HG03342 (cell line): ENCODE measurements at regions not wholly inside any gene's neighbourhood (a gene's known extent, or its start where the extent isn't known, plus 50 kb on each side); places are given as distances from the start of the nearest gene placed in this dataset.
"Not testable (repeated sequence)": the region's sequence is repeated elsewhere in the genome, so short reads cannot be mapped to it uniquely, and the experiment has no call there.

ENCODE experiments used
- ATAC-seq: cut with Tn5 transposase; IDR thresholded peaks from one replicate; pipeline ENCODE4 v1.9.1; 2021; ENCODE audit warnings: mild to moderate bottlenecking, moderate library complexity; ENCODE audit not compliant: unreplicated experiment

DNA sequence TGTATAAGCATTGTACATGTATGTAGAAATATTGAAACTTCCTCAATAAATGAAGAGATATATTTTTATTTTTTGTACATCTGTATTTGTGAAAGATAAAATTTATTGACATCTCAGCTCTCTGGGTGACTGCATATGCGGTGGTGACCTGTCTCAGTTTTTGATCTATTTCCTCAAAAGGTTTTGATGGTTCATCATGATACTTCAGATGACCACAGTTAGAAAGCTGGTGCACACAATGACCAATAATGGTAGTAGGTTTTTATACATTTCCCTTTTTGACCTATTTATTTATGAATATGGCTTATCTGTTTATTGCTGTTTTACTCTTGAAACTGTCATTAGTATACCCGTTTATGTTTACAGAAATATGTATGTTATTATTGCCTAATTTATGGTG, 549.6 kb upstream of the CHD1 start:
- ATAC-seq = not testable (repeated sequence)

- not testable (repeated sequence) for ATAC-seq
Observed at GRCh38 chr5:99473328-99473727, 544.5 kb upstream of the CHD1 start.

GRCh38 chr5:99471726-99472125, 542.9 kb upstream of the CHD1 start:
- ATAC-seq = not testable (repeated sequence)

DNA sequence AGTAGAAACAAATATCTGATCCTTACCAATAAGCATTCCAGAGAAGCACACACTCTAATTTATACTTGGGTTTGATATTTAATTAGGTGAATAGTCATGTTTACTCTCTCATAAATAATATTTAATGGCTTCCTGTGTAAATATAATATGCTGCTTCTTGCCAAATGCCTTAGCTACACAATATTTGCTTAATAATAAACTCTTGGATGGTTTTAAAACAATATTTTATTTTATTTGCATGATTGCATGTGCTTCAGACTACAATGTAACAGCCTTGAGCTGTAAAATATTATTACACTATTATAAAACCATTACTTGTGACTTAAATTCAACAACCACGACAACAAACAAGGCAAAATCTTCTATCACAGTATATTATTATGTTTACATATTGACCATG, 542.4 kb upstream of the CHD1 start:
- ATAC-seq = not testable (repeated sequence)

- ATAC-seq = not testable (repeated sequence)
Observed at GRCh38 chr5:99470636-99471035, 541.8 kb upstream of the CHD1 start.

DNA sequence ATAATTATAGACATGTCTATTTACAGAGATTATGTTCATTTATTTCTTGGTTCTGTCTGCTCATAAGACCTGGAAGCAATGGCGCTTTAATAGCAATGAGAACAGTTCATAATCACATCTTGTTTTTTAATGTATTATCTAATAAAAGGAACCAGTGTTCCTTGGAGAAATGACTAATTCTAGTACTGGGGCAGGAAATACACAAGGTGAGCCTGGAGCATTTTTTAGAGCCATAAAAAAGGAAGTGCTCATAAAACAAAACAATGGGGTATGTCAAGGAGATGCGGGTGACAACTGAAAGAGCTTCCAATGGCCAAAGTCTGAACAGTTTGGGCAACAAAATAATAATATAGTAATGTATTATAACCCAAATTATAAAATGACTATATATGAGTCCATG, 531.9 kb upstream of the CHD1 start:
- ATAC-seq = no peak

DNA sequence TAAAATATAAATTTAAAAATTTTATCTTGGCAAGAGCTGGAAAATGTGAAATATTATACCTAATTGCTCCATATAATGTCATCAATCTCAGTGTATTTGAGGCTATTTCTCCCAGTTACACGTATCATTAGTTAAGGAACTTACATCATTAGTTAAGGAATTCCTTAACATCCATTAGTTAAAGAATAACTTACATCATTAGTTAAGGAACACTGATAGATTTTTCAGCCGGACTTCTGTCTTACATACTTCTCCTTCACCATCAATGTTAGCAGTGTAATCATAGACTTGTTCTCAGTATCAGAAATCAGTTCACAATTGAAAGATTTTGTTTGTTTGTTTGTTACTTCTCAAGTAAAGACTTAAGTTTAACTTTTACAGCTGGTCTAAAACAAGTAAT, 524.4 kb upstream of the CHD1 start:
- no peak for ATAC-seq

- no peak for ATAC-seq
Observed at GRCh38 chr5:99449786-99450185, 521.0 kb upstream of the CHD1 start.

GRCh38 chr5:99445805-99446204, 517.0 kb upstream of the CHD1 start:
- ATAC-seq = no peak

DNA sequence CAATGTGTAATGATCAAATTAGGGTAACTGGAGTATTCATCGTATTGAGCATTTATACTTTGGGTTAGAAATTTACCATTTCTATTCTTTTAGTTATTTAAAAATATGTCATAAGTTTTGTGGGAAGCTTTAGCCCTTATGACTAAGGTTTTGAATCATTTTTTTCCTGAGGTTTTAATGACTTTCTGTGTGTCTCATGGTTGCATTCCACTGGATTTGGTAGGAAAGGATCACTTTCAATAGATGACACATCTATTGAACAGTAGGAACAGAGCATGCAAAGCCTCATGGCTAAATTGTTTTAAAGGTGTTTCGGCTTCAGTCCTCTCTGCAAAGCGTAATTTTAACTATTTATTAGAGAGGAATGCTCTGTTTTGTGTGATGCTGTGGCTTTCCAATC, 512.4 kb upstream of the CHD1 start:
- ATAC-seq = no peak

DNA sequence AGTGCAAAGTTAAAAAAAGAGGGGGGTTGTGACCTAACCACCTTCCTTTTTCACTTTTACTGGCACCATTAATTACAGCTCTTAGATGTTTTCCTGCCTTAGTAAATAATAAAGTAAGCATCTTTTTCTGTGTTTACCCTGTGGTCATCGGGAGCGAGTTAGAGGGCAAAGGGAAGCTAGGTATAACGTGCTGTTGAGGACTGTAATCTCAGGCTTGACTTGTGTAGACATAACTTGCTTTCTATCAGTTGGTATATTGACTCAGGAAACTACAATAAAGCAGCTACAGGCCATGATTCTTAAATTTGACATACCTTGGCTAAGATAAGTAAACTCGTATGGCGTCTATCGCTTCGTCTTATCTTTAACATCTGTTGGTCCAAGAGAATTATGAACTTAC, 509.8 kb upstream of the CHD1 start:
- no peak for ATAC-seq

DNA sequence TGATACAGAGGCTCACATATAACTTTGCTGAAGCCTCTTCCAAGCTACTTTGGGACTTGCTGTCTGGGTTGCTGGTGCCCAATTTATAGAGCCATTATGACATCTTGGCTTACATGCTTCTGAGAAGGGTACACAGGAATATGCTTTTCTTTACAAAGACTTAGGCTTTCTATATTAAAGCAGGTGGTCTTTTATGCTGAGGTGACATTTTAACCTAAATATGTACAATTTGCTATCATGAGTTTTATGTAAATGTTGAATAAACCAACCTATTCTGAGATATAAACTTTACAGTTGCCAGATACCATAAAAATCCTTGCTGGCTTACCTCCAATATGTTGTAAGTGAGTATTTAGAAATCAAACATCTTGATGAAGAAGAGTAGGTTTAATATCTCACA, 509.2 kb upstream of the CHD1 start:
- no peak for ATAC-seq

- ATAC-seq = not testable (repeated sequence)
Observed at GRCh38 chr5:99423396-99423795, 494.6 kb upstream of the CHD1 start.

DNA sequence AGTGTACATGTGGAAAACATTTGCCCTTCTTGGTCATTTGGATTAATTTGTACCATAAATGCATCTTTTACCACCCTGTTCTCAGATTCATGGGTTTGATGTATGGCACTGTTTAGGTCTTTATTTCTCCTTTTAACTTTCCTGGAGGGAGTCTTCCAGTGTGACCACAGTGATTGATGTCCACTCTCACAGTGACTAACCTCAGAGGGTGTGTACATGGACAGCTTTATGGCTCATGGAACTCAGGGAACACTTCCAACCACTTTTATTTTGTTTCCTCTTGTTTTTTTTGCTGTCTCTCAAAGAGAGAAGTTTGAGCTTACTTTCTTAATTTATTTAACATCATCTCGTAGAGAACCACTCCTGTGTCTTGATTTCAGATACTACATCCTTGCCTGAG, 489.8 kb upstream of the CHD1 start:
- not testable (repeated sequence) for ATAC-seq

- ATAC-seq = not testable (repeated sequence)
Observed at GRCh38 chr5:99410386-99410785, 481.6 kb upstream of the CHD1 start.

DNA sequence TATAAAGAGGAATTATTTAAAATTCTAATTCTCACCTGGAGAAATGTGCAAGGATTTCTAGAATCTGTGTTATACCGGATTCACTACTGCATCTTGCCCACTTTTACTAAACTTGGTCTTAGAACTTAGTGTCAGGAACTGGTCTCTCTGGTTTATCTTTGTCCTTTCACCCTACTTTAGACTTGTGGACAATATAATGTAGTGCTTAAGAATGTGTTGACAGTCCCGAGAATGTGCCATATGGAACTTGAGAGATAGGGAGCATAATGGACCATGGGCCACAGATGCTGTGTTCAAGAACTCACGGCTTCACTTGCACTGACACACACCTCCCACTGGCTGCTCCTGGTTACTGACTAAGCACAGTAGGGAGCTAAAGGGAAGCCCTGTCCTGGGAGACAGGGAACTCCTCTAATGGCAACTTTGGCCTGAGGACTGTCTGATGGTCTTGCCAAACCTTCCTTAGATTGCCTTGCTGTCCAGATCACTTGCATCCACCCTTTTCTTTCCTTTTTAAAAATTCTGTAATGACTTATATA, 476.0 kb upstream of the CHD1 start:
- not testable (repeated sequence) for ATAC-seq

DNA sequence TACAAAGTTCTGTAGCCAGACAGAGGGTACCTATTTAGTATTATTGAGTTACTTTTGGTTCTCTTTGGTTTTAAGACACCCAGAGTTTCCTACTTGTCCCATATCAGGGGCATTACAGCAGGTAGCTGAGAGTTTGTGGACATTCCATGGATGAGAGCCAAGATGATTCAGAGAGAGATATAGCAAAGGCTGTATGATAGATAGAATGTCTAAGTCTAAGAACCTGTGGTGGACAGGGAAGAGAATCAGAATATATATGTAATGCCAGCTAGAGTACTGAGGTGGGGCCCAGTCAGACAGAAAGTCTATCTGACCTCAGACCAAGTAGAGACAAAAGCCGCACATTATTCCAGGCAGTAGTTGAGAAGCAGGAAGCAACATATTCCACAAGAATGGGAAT, 471.8 kb upstream of the CHD1 start:
- ATAC-seq = not testable (repeated sequence)

- ATAC-seq = no peak
Observed at GRCh38 chr5:99398976-99399375, 470.2 kb upstream of the CHD1 start.

GRCh38 chr5:99386406-99387077, 457.7 kb upstream of the CHD1 start:
- ATAC-seq = no peak

DNA sequence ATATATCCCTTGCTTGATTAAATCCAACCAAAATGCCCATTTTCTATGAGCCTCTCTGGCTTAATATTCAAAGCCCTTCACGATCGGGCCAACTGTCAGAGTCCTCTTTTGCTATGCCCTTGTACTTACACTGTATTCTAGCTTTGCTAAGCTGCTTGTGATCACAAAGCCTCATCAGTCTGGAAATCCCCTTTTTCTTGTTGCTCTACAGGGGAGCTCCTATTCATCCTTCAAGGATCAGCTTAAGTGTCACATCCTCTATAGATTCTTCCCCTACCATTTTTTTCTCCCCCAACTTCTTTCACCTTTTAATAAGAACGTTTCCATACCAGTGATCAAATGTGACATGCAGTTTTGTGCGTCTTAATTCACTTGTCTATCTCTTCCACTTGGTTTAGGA, 450.4 kb upstream of the CHD1 start:
- ATAC-seq = no peak

GRCh38 chr5:99378443-99378842, 449.6 kb upstream of the CHD1 start:
- ATAC-seq = no peak

DNA sequence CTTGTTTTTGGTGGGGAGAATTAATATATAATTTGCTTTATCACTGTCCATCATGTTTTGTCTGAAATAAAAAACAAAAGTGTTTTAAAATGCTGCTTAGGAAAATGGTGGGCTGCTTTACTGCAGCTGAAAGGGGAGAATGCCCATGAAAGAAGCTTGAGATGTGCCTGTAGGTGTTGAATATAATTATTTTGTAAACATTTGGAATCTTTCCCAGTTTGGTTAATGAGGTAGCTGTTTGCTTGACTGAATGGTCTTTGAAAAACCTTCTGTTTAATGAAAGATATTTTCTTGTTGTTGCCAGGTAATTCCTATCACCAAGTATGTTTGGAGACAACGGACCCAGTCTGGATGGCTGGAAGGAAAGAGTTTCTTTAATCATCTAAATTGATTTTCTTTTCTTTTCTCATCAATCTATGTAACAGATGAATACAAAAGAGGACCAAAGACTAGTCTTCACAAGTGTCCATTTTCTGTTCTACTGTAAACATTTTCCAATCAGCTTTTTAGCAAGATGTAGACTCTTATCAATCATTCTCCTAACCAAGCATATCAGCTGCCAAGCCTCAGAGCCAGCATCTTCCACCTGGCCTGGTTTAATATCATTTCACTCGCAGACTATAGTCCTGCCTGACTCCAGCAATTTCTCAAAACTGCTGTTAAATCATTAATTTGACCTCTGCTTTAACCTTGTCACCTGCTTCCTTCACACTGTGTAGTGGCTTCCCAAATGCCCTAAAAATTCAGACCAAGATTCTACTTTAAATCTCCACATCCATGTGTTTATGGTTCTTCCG, 441.2 kb upstream of the CHD1 start:
- ATAC-seq = no peak
